Neural progenitor cell (in vitro differentiated cells): ENCODE measurements at regions not wholly inside any gene's neighbourhood (a gene's known extent, or its start where the extent isn't known, plus 50 kb on each side); places are given as distances from the start of the nearest gene placed in this dataset.

Source experiments
- EZH2 ChIP-seq: fragments of 200-600 bp; sonication (generic); IDR thresholded peaks from 2 replicates; pipeline ENCODE4 v1.6.1; 2017; ENCODE audit warnings: antibody characterized with exemption, mild to moderate bottlenecking, moderate library complexity
- TF ChIP-seq, protein P1 (sequence below): fragments of 200-600 bp; sonication (generic); IDR thresholded peaks from 2 replicates; pipeline ENCODE4 v1.5.1; 2017; ENCODE audit warnings: antibody characterized with exemption, mild to moderate bottlenecking

DNA sequence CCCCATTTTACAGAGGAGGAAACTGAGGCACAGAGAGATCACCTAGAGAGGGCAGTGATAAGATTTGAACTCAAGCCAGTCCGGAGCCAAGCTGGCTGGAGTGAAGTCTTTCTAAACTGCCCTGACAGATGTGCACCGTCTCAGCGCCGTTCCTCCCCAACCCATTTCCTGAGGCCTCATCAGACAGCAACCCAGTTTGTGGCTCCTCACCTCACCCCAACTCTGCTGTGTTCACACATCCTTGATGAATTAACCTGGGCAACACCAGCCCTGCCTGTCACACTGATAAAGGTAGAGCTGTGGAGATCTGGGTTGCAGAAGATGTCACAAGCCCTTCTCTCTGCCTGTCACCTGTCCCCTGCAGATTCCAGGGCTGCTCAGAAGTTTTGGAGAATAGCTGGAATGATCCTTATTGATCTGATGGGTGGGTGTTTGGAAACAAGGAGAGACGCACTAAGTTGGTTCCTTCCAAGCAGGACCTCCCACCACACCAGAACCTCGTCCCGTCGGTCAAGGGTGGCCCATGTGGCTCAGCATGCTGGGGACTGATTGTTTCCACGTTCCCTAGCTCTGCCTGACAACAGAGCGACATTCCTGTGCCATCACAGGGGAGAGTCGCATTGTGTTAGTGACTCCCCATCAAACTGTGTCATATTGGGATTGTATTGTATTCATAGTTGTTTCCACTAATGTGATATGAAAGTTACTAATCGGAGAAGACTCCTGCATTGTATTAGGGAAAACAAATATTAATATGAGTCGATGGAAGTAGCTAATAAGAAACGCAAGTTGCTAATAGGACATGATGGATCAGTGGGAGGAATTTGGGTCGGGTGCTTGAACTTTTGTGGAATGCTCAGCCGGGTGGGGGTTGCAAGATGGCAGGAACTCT is 200.6 kb downstream of the PHETA1 start:
- TF ChIP-seq, protein P1, sequence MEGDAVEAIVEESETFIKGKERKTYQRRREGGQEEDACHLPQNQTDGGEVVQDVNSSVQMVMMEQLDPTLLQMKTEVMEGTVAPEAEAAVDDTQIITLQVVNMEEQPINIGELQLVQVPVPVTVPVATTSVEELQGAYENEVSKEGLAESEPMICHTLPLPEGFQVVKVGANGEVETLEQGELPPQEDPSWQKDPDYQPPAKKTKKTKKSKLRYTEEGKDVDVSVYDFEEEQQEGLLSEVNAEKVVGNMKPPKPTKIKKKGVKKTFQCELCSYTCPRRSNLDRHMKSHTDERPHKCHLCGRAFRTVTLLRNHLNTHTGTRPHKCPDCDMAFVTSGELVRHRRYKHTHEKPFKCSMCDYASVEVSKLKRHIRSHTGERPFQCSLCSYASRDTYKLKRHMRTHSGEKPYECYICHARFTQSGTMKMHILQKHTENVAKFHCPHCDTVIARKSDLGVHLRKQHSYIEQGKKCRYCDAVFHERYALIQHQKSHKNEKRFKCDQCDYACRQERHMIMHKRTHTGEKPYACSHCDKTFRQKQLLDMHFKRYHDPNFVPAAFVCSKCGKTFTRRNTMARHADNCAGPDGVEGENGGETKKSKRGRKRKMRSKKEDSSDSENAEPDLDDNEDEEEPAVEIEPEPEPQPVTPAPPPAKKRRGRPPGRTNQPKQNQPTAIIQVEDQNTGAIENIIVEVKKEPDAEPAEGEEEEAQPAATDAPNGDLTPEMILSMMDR = no peak
- no peak for TF ChIP-seq EZH2
